Liver (tissue), 7 donors: ENCODE measurements at regions not wholly inside any gene's neighbourhood (a gene's known extent, or its start where the extent isn't known, plus 50 kb on each side); places are given as distances from the start of the nearest gene placed in this dataset.

Experiments used
- DNase-seq: peaks from one replicate; pipeline ENCODE4 v3.0.0-alpha.2; 2017; ENCODE audit warnings: low spot score
- H3K27ac ChIP-seq, 2 donors: one replicate each; pipeline ENCODE4 v1.7.0; 2013; ENCODE audit warnings: inconsistent platforms in 2 of 2, low read length in 2 of 2, control low read depth in 1 of 2, low read depth in 1 of 2, mild to moderate bottlenecking in 1 of 2
- H3K27me3 ChIP-seq, 4 donors: one replicate each; pipeline versions ENCODE4 v1.6.1 to v1.7.0; 2013; ENCODE audit warnings: low read length in 3 of 4, inconsistent platforms in 1 of 4, mild to moderate bottlenecking in 1 of 4, moderate library complexity in 1 of 4; ENCODE audit not compliant: control insufficient read depth in 4 of 4, insufficient read depth in 4 of 4
- H3K36me3 ChIP-seq, 4 donors: one replicate each; pipeline versions ENCODE4 v1.6.1 to v1.7.0; 2013; ENCODE audit warnings: low read length in 3 of 4, mild to moderate bottlenecking in 3 of 4, low read depth in 1 of 4, moderate library complexity in 1 of 4; ENCODE audit not compliant: control insufficient read depth in 4 of 4, insufficient read depth in 3 of 4
- H3K4me1 ChIP-seq, 4 donors: one replicate each; pipeline versions ENCODE4 v1.6.1 to v1.7.0; 2013; ENCODE audit warnings: low read length in 3 of 4, mild to moderate bottlenecking in 3 of 4, moderate library complexity in 1 of 4; ENCODE audit not compliant: control insufficient read depth in 4 of 4, insufficient read depth in 4 of 4
- H3K4me3 ChIP-seq, 3 donors: one replicate each; pipeline versions ENCODE4 v1.6.1 to v1.7.0; 2013; ENCODE audit warnings: low read length in 3 of 3, control low read depth in 1 of 3, low read depth in 1 of 3, mild to moderate bottlenecking in 1 of 3
- H3K9ac ChIP-seq, 2 donors: one replicate each; pipeline ENCODE4 v1.7.0; 2013; ENCODE audit warnings: low read length in 2 of 2, mild to moderate bottlenecking in 2 of 2, moderate library complexity in 2 of 2, control low read depth in 1 of 2, low read depth in 1 of 2
- H3K9me3 ChIP-seq, 4 donors: one replicate each; pipeline versions ENCODE4 v1.6.1 to v1.7.0; 2013; ENCODE audit warnings: low read length in 3 of 4; ENCODE audit not compliant: control insufficient read depth in 4 of 4
- ATF3 ChIP-seq: IDR thresholded peaks from 2 replicates; pipeline ENCODE4 v1.6.1; 2016; ENCODE audit warnings: antibody characterized with exemption
- FOXA1 ChIP-seq: IDR thresholded peaks from 2 replicates; pipeline ENCODE4 v1.6.1; 2016; ENCODE audit warnings: antibody characterized with exemption
- FOXA2 ChIP-seq: IDR thresholded peaks from 2 replicates; pipeline ENCODE4 v1.6.1; 2016; ENCODE audit warnings: antibody characterized with exemption
- HNF4A ChIP-seq, 2 donors: conservative IDR thresholded peaks; 2 replicates each; pipeline ENCODE4 v1.6.1; 2016; ENCODE audit warnings: antibody characterized with exemption in 2 of 2, mild to moderate bottlenecking in 2 of 2
- HNF4G ChIP-seq: IDR thresholded peaks from 2 replicates; pipeline ENCODE4 v1.6.1; 2016; ENCODE audit warnings: antibody characterized with exemption
- JUND ChIP-seq, 2 donors: IDR thresholded peaks; 2 replicates each; pipeline ENCODE4 v1.6.1; 2016; ENCODE audit warnings: antibody characterized with exemption in 2 of 2
- NR2F2 ChIP-seq: IDR thresholded peaks from 2 replicates; pipeline ENCODE4 v1.6.1; 2016; ENCODE audit warnings: antibody characterized with exemption
- RAD21 ChIP-seq, 2 donors: IDR thresholded peaks; 2 replicates each; pipeline ENCODE4 v1.6.1; 2016; ENCODE audit warnings: antibody characterized with exemption in 2 of 2, mild to moderate bottlenecking in 2 of 2
- RXRA ChIP-seq, 2 donors: IDR thresholded peaks; 2 replicates each; pipeline ENCODE4 v1.6.1; 2017 to 2018; ENCODE audit warnings: antibody characterized with exemption in 2 of 2, mild to moderate bottlenecking in 1 of 2
- SP1 ChIP-seq: IDR thresholded peaks from 2 replicates; pipeline ENCODE4 v1.6.1; 2018; ENCODE audit warnings: antibody characterized with exemption, mild to moderate bottlenecking
- TAF1 ChIP-seq: conservative IDR thresholded peaks from 2 replicates; pipeline ENCODE4 v1.6.1; 2016; ENCODE audit warnings: antibody characterized with exemption, mild to moderate bottlenecking
- YY1 ChIP-seq: IDR thresholded peaks from 2 replicates; pipeline ENCODE4 v1.6.1; 2016; ENCODE audit warnings: antibody characterized with exemption, mild to moderate bottlenecking
- WGBS: extraction: QIAGEN DNeasy Blood & Tissue Kit; methylation state at CpG from one replicate; pipeline ENCODE4 v1.1.7; 2013; 5-methylcytosine and 5-hydroxymethylcytosine counted together
- TF ChIP-seq, protein P1 (sequence below): IDR thresholded peaks from 2 replicates; pipeline ENCODE4 v1.6.1; 2016; ENCODE audit warnings: antibody characterized with exemption, mild to moderate bottlenecking
- donor health status: healthy.
- donor health status: healthy.
- donor health status: healthy.
- donor health status: healthy.

DNA sequence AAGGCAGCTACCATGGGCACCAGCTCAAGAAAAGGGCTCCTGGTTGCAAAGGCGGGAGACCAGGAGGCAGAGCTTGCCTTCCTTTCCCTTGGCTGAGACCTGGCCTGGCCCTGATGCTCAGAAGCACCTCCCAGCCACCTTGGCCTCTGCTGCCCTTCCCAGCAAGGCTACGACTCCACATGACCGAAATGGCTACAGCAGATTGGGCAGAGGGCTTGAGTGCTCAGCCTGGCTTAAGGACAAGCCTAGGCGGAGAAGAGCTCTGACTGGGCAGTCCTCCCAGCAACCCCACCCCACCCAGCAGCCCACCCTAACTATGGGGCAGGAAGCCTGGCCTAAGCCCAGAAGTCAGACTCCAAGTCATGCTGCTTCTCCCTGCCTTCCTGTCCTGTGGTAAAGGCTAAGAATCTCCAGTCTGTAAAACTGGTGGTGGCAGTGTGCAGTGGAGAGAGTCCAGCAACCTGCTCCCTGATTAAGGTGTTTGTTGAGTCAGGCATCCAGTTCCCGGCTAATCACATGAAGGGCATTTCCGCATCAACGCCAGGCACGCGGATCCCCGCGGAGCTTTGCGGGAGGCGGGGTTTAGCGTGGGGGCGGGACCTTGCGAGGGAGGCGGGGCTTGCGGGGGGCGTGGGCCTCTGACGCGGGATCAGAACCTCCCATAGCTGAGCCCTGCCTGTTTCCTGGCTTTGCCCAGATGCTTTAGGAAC is 256.0 kb downstream of the BCL11A start:
- TF ChIP-seq FOXA1 (no peak), TAF1 (no peak), JUND (IDR thresholded peaks at IDR 0.05) (no peak), RXRA (IDR thresholded peaks at IDR 0.05) (no peak), YY1 (no peak), SP1 (no peak), ATF3 (no peak)
- TF ChIP-seq, protein P1, sequence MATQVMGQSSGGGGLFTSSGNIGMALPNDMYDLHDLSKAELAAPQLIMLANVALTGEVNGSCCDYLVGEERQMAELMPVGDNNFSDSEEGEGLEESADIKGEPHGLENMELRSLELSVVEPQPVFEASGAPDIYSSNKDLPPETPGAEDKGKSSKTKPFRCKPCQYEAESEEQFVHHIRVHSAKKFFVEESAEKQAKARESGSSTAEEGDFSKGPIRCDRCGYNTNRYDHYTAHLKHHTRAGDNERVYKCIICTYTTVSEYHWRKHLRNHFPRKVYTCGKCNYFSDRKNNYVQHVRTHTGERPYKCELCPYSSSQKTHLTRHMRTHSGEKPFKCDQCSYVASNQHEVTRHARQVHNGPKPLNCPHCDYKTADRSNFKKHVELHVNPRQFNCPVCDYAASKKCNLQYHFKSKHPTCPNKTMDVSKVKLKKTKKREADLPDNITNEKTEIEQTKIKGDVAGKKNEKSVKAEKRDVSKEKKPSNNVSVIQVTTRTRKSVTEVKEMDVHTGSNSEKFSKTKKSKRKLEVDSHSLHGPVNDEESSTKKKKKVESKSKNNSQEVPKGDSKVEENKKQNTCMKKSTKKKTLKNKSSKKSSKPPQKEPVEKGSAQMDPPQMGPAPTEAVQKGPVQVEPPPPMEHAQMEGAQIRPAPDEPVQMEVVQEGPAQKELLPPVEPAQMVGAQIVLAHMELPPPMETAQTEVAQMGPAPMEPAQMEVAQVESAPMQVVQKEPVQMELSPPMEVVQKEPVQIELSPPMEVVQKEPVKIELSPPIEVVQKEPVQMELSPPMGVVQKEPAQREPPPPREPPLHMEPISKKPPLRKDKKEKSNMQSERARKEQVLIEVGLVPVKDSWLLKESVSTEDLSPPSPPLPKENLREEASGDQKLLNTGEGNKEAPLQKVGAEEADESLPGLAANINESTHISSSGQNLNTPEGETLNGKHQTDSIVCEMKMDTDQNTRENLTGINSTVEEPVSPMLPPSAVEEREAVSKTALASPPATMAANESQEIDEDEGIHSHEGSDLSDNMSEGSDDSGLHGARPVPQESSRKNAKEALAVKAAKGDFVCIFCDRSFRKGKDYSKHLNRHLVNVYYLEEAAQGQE = no peak
- Histone ChIP-seq H3K4me1 (no peaks in the 10 kb centered on the region), H3K27me3 (no peaks in the 10 kb centered on the region), H3K9ac (no peak overlapping the region), H3K4me3 (no peak overlapping the region), H3K9me3 (no peaks in the 10 kb centered on the region), H3K27ac (no peak overlapping the region), H3K36me3 (no peaks in the 10 kb centered on the region)
- DNase-seq = peak; percentile 42
- WGBS = 53% methylated on average over 21 of the region's 21 CpGs

DNA sequence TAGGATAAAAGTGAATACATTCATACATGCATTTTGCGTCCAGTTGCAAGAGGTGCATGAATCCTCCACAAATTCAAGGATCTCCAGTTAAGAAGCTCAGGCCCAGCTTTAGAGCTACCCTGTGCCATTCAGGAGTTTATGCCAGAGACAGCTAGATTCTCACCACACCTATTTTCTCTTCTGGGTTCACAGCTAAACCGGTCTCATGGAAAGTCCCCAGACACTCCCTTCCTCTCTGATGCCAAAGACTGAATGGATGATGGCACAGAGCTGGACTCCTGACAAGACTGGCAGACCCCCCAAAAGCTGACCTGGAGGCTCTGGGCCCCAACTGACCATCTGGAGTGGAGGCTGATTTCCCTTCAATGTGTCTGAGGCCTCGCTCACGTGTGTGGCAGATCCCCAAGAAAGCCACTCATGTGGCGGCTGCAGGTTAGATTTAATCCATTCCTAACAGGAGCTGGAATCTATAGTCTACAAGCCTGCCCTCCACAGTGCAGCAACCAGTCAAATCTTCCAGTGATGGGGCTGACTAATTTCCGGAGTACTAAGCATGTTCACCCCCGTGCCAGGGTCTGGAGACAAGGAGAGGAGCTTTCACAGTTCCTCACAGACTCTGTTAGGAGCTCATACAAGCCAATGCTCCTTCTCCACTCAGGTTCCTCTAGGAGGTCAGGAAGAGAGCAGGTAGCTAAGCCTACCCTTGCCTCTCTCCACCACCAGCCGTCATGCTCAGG is 257.1 kb downstream of the BCL11A start:
- H3K9ac ChIP-seq = no peak overlapping the region
- 95% methylated on average over 8 of the region's 8 CpGs for WGBS
- DNase-seq = no peak
- H3K4me1 ChIP-seq = no peaks in the 10 kb centered on the region
- H3K27ac ChIP-seq = no peak overlapping the region
- H3K36me3 ChIP-seq = no peaks in the 10 kb centered on the region
- no peaks in the 10 kb centered on the region for H3K9me3 ChIP-seq
- no peaks in the 10 kb centered on the region for H3K27me3 ChIP-seq
- no peak overlapping the region for H3K4me3 ChIP-seq
- TF ChIP-seq YY1 (no peak), HNF4A (conservative IDR thresholded peaks at IDR 0.05) (no peak), NR2F2 (no peak), RAD21 (IDR thresholded peaks at IDR 0.05) (no peak), FOXA1 (no peak), HNF4G (no peak), FOXA2 (no peak), ATF3 (no peak)
- TF ChIP-seq, protein P1 = no peak
